NCI-H2029 (cell line): ENCODE measurements at regions not wholly inside any gene's neighbourhood (a gene's known extent, or its start where the extent isn't known, plus 50 kb on each side); places are given as distances from the start of the nearest gene placed in this dataset.
A peak's percentile ranks its signal among the peaks of the same experiment; 100 is the strongest.

Experiments
- DNase-seq: peaks from one replicate; lab custom pipeline; 2025; lab: John Stamatoyannopoulos, UW

DNA sequence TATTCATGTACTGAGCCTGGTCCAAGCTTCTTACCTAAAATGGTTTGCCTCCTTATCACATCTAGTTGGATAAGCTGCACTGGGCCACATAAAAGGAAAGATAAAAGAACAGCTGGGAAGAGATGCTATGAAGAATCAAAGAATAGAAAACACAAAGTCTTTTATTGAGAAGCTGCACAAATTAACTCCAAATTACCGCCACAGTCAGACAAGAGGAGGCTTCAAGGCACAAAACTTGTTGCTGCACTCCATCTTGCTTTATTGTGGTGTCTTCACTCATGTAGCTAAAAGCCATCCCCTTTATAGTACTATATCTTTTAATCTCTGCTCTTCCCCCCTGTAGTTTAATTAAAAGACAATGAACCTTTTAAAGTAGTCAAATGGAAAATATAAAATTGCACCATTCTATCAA is 330.6 kb upstream of the PMFBP1 start:
- no peak for DNase-seq

DNA sequence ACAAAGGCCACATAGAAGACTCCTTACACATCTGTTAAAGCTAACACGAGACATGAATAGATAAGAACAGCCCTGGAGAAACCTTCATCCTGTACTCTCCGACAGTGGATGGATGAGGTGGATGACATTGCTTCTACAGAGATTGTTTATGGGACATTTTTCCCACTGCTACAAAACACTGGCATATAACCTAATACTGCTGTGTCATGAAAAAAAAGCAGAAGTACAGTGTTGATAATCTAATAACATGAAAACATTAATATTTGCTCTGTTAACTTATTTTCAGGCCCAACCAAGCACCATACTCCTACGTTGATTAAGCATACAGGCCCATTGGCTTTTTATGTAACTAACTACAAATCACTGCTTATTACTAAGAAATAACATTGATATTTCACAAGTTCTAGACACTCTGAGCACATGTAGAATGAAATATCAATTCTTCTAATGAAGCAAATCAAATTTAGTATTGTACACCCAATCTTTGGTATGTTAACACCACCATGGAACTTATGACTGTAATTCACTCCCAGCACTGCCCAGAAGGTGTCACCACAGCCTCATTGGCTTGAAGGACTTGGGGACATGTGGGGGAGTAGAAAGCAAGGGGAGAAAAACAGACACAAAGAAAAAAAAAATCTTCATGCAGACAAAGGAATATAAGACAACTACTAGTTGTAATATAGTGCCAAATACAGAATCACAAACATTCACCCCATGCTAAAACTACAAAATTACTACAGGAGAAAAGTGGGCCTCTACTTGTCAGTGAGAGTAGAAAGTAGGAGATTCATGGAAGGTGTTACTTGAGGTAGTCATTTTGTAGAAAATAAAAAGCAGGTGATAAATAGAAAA is 330.0 kb upstream of the PMFBP1 start:
- peak; percentile 23 for DNase-seq

DNA sequence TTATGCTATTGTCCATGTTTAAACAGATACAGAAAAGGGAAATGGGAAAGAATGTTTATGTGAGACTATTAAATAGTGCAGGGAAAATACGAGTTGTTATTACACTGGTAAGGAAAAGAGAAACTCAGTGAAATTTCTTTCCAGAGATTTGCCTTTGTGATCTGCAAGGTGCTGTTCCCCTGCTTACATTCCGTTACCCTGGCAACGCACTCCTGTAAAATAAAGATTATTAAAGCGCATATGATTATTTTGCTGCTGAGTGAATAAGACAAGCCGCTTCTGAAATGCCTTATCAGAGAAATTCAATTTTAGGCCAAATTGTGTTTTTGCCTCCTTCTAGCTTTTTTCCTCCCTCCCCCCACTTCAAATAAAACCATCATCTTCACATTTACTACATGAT is 328.6 kb upstream of the PMFBP1 start:
- DNase-seq: no peak

DNA sequence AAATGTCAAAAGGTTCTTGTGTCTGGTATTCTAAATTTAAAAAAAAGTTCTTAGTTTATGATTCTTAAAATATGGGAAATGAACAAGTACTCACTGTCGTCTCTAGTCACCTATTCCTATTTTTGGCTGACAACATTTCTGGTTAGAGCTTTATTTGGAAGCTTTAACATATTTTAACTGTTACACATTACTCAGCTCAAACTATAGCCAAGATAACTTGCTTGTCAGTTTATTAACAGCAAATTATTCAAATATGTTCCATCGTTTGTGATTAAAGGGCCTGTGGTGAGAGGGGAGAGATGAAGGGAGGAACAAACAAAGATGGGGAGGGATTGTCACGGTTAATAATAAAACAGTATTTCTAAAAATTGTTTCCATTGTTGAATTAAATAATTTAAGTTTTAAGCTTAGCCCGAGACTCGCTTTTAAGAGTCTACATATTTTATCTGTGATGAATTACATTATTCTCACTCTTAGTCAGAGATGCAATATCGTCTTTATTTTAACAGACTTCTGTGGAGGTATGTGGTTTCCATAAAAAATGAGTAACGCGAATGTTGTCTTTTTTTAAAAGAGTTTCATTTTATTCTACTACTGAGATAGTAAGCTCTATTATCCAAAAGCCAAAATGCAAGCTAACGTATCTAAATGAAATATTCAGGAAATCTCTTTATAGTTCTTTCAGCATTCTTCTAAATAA is 321.9 kb upstream of the PMFBP1 start:
- DNase-seq: no peak

DNA sequence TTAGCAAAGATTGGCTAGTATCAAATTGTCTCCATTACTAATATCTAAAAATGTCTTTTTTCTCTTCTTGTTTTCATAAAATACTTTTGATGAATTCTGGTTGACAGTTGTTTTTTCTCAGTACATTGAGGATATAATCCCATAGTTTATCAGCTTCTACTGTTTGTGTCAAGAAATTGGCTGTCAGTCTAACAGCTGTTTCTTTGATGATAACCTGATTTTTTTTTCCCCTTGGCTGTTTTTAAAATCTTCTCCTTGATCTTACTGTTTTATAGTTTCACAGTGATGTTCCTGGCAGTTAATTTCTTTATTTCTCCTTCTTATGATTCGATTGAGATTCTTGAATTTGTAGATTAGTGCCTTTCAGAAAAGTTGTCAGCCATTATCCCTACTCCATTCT is 315.3 kb upstream of the PMFBP1 start:
- DNase-seq: no peak

DNA sequence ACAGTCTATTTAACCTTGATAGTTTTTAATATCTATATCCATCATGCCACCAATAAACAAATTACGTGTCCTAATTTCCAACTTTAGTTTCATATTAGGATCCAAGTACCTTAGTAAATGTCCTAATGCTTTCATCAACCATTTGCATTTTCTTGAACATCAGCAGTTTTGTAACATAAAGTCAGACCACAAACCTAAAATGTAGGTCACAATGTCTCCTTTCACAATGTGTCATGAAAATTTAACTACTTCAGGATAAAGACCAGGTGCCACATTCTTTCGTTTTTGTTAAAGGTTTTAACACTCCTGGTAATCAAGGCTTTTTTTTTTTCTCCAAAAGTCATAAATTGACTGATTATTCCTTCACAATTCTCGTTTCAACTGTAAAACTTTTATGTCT is 310.7 kb upstream of the PMFBP1 start:
- DNase-seq: no peak

DNA sequence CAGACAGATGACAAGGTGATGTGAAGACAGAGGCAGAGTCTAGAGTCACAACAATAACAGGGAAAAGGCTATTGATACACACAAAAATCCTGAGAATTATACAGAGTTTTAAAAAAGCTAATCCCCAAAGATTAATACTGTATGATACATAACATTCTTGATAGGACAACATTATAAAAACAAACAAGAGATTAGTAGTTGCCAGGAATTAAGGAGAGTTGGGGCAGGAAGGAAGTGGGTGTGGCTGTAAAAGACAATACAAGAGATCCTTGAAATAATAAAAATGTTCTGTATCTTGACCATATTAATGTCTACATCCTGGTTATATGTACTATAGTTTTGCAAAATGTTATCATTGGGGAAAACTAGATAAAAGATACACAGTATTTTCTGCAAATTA is 309.5 kb upstream of the PMFBP1 start:
- DNase-seq: no peak

DNA sequence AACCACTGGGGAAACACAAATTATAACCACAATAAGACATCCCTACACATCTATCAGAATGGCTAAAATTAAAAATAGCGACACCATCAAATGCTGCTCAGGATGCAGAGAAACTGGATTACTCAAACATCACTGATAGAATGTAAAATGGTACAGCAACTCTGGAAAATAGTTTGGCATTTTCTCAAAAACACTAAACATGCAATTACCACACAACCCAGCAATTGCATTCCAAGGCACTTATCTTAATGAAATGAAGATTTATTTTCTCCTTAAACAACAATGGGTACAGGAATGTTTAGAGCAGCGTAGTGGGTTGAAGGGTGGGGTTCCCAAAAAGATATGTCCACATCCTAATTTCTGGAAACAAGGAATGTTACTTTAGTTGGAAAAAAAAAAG is 309.0 kb upstream of the PMFBP1 start:
- no peak for DNase-seq

DNA sequence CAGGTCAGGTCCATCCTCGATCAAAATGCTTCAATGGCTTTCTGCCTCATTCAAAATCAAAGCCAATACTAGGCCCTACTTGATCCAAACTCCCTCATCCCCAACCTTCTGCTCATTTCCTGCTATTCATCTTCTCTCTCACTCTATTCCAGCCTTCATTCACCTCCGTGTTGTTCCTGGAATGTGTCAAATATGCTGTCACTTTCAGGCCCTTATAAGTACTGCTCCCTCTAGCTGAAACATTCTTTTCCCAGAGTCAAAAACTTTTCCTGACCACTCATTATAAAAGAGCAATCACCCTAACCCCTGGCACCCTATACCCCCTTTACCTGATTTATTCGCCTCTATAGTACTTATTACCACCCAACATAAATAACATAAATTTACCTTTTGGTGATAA is 303.7 kb upstream of the PMFBP1 start:
- no peak for DNase-seq

DNA sequence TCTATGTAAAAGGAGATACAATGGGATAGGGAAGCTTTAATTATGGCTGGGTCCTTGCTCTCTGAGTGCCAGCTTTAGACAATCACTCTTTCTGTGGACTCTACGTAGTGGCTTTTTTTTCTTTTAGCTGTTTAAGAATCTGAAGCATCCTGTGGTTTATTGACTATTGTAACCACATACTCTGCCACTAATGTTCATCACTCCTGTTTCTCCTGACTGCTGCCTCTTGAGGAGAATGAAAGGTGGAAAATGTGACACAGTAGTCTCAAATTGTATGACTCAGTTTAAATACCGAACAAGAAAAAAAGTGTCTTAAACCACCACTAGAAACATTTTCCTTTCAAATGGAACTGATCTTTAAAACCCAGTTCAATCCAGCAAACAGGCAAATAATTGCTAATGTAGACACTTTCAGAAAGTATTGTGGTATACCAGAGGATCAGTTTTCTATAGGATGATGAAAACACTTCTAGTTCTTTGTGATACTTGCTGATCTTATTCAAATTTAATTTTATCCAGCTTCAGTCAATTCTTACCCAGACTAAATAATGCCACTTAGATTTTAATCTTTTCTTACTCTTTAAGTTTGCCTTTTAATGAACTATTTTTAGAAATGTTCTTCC is 302.7 kb upstream of the PMFBP1 start:
- DNase-seq: no peak

DNA sequence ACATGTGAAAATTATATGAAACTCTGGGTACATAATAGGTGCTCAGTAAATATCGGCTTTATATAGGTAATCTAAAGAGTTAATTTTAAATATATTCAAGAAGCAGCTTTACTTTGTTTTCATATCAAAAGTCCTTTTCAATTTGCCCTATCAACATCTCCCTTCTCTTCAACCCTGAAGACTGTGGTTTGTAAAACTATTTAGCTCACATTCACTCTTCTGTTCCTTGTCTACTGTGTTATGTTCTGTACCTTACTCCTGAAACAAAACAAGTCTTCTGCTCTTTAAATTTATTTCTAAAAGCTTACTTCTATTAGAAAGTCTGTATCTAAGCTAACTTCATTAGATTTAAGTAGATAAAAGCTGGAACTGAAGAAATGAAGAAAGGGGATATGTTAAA is 301.7 kb upstream of the PMFBP1 start:
- DNase-seq: no peak

DNA sequence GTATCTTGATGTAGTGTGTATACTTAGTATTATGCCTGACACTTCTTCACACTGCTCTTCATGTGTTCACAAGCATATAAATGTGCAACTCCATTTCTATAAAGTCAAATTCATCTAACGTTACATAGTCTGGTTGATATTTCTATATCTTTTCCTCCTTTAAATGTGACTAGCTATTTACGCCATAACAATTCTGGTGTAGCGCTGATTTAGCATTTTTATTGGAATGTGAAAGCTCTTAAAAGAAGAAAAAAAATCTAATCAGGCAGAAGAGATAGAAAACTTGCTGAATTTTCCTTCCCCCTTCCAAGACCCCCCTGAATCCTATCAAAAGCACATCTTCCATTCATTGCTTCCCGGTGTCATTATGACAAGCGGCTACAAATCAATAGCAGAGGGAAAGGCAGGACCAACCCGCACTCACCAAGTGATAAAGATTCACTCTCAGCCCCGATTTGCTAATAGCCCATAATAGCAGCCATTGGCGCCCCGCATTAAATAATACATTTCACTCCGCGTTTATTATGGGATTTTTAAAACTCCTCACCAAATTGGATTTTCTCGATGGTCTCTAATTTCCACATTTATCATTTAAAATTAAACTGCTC is 299.5 kb upstream of the PMFBP1 start:
- DNase-seq: no peak

DNA sequence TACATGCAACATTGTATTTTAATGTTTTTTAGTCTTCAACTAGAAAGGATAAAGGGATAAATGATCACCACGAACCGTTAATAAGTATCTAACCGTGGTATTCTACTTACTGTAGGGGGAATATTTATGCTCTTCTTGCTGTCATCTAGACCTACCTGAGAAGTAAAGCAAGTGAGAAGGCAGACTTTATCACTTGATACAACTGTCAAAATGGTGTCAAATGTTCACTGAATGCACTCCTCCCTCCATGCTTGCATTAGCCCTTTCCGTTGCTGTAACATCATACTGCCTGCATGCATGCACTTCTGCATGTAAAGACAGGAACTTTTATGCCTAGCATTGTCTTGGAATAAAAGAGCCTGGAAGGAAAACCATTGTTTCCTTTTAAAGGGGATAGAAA is 298.6 kb upstream of the PMFBP1 start:
- DNase-seq: no peak

DNA sequence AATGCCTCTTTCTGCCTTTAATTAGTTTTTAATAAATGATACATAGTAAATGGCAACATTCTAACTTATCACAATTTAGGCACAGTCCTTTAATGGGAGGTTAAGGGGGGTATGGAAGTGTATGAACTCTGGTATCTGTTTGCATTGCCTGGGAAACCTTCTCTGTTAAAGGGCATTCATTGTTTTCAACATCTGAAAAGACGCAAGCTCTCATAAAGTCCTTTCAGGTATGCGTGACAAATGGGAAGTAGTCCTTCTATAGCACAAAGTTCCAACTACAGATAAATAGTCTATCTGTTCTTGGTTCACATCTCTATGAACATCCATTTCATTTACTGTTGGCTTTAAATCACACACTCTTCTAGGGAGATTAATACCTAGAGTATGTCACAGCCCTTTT is 298.0 kb upstream of the PMFBP1 start:
- DNase-seq: no peak

DNA sequence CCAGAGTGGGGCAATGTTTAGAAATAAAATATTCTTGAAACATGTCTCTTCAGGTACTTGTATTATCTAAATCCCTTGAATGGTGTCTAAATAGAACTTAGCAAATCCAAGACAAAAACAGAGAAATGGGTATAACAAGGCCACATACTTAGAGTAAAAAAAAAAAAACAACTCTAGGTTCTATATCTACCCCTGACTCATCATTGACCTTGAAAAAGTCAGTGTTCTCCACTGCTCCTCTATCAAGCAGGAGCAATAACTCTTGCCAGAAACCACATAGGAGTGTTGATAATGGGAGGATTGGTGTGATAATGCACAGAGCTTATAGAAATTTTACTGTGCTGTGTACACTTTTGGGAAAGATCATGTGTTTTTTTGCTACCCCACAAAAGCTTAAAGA is 296.6 kb upstream of the PMFBP1 start:
- no peak for DNase-seq

DNA sequence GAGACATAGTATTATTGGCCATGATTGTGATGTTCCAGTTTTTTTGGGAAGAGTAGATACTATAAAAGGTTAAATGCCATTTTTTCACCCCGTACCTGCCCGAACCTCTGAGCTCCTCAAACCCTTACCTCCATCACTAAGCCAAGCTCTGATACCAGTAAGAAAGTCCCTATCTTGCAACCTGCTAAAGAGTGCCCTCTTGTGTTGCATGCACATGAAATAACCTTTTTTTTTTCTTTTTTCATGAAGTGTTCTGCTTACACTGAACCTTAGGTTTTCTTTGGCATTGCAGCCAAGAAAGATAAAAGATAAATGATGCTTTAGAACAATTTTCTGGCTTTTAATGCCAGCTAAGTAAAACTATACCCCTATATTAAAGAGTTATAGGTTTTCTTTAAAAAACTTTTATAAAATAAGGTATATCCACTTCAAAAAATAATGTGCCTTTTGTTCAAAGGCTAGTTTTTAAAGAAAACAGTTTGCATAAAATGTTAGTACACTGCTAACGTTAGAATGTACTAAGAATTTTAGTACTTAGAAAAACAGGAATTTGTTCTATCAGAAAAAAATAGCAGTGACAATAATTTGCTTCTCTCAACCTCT is 295.3 kb upstream of the PMFBP1 start:
- DNase-seq: no peak

DNA sequence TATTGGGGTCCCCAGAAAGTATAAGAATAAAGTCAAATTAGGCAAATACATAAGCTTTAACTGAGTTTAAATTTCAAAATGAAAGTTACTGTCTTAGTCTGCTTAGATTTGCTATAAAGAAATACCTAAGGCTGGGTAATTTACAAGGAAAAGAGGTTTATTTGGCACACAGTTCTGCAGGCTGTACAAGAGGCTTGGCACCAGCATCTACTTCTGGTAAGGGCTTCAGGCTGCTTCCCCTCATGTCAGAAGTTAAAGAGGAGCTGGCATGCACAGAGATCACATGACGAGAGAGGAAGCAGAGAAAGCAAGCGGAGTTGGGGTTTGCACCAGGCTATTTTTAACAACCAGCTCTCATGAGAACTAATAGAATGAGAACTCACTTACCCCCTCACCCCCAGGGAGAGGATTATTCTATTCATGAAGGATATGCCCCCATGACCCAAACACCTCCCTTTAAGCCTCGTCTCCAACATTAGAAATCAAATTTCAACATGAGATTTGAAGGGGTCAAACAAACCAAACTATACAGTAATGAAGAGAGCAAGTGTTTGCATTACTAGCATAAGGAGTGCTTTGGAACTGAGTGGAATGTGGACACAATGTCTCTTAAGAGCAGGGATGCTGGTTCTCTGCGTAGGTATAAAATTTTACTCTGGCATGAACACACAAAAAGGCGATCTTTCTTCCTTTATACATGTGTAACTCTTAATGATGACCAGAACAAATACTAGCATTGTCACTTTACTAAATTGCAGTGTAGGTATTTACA is 292.8 kb upstream of the PMFBP1 start:
- no peak for DNase-seq

DNA sequence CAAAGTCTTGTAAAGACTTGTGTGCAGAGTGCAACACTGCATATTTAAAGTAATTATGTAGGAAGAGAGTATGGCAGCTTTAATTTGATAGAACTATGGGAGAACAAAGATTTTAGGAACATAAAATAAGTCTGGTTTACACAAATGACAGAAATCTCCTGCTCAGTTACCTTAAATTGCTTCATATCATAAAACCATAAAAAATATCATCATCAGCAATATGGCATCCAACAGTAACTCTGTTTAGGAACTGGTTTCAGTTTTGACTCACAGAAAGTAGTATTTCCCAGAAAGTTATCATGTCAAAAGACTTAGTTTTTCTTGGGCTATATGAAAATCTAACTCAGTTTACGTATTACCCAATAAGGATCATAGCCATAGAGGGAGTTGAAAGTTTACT is 292.1 kb upstream of the PMFBP1 start:
- no peak for DNase-seq

DNA sequence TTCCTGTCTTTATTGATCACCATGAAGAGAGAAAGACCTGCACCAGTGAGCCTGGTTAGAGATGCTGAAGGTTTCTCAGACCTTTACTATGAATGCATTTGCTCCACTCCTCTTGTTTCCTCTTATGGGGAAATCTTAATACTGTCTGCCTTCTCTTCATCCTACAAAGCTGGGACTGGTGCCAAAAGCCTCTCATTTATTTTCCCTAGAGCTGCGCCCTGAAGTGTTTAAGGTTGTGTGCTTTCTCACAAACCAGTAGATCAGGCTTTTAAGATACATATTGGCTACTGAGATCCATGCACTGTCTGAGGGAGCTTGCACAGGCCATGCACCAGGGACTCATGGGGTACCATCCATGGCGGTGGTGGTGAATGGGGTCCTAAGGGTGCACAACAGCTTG is 286.1 kb upstream of the PMFBP1 start:
- DNase-seq: no peak

DNA sequence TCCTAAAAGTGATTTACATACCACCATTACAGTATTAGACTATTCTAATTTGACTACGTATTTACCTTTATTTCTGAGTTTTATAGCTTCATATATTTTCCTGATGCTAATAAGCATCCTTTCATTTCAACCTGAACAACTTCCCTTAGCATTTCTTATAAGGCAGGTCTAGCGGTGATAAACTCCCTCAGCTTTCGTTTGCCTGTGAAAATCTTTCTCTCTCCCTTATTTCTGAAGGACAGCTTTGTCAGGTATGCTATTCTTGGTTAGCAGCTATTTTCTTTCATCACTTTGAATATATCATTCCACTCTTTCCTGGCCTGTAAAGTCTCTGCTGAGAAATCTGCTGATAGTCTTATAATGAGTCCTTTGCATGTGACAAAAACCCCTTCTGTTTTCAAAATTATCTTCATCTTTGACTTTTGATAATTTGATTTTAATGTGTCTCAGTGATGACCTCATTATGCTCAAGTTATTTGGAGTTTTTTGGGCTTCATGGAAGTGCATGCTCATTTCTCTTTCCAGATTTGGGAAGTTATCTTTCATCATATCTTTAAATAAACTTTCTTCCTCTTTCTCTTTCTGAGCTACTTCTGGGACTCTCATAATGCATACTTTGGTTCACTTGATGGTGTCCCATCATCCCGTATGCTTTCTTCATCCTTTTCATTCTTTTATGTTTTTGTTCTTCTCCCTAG is 285.4 kb upstream of the PMFBP1 start:
- DNase-seq: no peak
